Spleen (tissue), 7 donors: ENCODE measurements at regions not wholly inside any gene's neighbourhood (a gene's known extent, or its start where the extent isn't known, plus 50 kb on each side); places are given as distances from the start of the nearest gene placed in this dataset.

ENCODE experiments used
- CTCF ChIP-seq, 11 experiments: fragments of 200-600 bp in 7 of 11; fragments of 450-650 bp in 4 of 11; sonication (generic) in 4 of 11; IDR thresholded peaks in 8 of 11; conservative IDR thresholded peaks in 3 of 11; 1 replicate in 7 of 11; 2 replicates in 4 of 11; pipeline versions ENCODE4 v1.4.0 to v1.8.0; 2016 to 2021; ENCODE audit warnings: antibody characterized with exemption in 11 of 11, inconsistent platforms in 4 of 11, mild to moderate bottlenecking in 1 of 11
- POLR2A ChIP-seq, 3 donors: fragments of 450-650 bp; IDR thresholded peaks; one replicate each; pipeline ENCODE4 v1.5.1; 2017; ENCODE audit warnings: antibody characterized with exemption in 3 of 3, mild to moderate bottlenecking in 1 of 3
- donor health status: DM: no; HTN: no; CAD: no; lungs with moderate emphysema.
- donor health status: DM: no; HTN: no; CAD: no.
- donor health status: DM: no; HTN: no; CAD: no.

GRCh38 chr1:60292140-60292539, 218.6 kb upstream of the C1orf87 start:
- TF ChIP-seq POLR2A (IDR thresholded peaks at IDR 0.05) (no peak), CTCF (IDR thresholded peaks at IDR 0.05 in 8 of 11, conservative IDR thresholded peaks at IDR 0.05 in 3 of 11) (no peak)
